OCI-LY7 (cell line): ENCODE measurements at regions not wholly inside any gene's neighbourhood (a gene's known extent, or its start where the extent isn't known, plus 50 kb on each side); places are given as distances from the start of the nearest gene placed in this dataset.

ENCODE experiments used
- CTCF ChIP-seq: fragments of 200-600 bp; sonication (generic); conservative IDR thresholded peaks from 2 replicates; pipeline ENCODE4 v1.5.1; 2014; ENCODE audit warnings: mild to moderate bottlenecking, antibody characterized with exemption, low read length, moderate library complexity, mixed read lengths
- EZH2phosphoT487 ChIP-seq: fragments of 200-600 bp; sonication (generic); IDR thresholded peaks from 2 replicates; pipeline ENCODE4 v1.6.1; 2018; ENCODE audit warnings: low read depth, borderline replicate concordance, mild to moderate bottlenecking, mixed run types, antibody characterized with exemption, low read length, moderate library complexity, mixed read lengths

DNA sequence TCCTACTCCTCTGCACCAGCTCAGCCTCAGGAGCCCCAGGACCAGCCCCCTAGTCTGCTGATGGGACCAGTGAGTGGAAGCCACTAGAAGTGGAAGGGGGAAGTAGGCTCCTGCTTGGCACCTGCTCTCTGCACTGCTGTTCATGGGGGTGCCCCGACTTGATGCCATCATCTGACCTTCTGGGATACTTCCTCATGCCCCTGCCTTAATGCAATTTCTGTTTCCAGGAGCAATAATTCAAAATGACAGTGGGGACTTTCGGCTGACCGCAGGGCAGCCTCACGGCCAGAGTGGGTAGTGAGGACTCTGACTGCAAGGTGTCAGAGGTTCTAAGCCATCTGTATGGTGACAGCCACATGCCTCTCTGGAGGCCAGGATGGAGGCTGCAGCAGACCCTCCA is 196.4 kb upstream of the WSCD1 start:
- TF ChIP-seq CTCF = no peak
- TF ChIP-seq EZH2phosphoT487 = no peak
